Right kidney (tissue), 1 donor: ENCODE measurements at regions not wholly inside any gene's neighbourhood (a gene's known extent, or its start where the extent isn't known, plus 50 kb on each side); places are given as distances from the start of the nearest gene placed in this dataset.

Source experiments
- DNase-seq: peaks from one replicate; pipeline ENCODE4 v3.0.0-alpha.2; 2016

DNA sequence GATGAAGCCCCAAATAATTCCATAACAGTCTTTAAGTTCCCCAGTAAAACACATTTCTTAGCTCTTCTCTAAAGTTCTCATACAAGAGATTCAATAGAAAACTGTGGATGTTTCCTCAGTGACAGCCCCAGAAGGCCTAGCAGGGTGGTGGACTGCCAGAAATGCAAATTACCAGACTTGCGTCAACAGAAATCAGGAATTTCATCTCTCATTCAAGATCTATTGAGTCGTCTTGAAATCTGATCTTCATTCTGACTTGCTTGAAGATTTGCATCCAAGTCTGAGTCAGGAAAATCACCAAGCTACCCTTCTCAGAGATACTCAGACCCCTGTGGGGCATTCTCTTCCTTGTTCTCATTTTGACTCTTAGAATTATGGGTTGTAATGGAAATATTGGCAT, 68.9 kb upstream of the NDP start:
- no peak for DNase-seq

DNA sequence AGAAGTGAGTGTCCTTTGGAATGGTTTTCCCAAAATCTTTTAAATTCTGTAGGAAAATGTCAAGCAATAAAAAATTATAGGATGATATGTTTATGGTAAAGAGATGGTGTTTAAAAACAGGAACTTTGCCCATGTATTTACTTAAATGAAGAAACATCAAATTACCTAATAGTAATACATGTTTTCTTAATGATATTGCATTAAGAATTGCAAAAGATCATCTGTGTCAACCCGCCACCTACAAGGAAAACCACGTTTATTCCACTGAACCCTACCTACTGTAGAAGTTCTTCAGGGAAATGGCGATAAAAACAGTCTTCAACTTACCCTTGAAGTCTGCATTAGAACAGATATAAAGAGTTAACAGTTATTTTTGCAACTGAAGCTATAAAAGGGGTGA, 67.2 kb upstream of the NDP start:
- no peak for DNase-seq

DNA sequence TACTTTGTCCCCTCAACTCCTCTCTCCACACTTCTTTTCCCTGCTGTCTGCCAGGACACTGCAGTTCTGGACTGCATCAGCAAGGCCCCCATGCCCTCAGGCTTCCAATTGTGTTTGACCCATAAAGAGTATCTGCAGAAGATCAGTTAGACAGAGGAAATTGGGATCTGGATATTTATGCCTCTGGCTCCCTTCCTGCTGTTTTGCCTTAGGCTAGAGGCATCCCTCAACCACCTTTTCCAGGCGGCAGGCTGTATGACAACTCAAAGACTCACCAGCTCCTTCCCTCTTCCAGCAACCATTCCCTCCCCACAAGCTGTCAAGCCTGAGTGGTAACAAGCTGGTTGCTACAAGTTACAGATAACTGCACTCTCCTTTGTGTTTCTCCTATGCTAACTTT, 66.4 kb upstream of the NDP start:
- DNase-seq = no peak

DNA sequence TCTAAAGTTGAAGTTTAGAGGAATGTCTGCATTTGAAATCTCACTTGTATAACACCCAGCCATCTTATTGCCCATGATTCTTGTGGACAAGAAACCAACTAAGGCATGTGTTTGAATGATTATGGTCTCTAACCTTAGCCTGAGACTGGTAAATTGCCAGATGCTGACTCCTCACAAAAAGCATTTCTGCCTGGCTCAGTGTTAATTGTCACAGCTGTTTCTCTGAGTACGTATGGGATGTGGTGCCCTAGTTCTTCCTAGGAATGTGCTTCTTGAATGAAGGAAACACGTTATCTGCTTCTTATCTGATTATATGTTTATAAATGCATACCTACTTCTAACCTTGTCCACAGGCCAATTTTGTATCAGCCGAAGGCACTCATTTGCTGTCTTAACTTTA, 63.1 kb upstream of the NDP start:
- no peak for DNase-seq

DNA sequence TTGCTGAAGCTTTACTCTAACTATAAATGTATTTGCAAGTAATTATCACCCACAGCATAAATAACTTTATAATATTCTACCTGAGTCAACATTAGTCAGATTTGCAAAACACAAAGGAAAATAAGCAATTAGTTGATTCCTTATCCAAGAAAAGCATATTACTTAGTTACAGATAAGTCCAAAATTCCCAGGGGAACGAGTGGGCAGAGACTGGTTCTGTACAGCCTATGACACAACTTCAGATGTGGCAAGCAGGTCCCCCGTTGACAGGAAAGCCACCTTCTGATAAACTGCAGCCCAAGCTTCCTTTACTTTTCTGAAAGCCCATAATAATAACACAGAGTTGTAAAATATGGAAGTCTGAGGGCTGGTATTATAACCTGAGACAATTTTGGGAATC, 62.4 kb upstream of the NDP start:
- DNase-seq = no peak

DNA sequence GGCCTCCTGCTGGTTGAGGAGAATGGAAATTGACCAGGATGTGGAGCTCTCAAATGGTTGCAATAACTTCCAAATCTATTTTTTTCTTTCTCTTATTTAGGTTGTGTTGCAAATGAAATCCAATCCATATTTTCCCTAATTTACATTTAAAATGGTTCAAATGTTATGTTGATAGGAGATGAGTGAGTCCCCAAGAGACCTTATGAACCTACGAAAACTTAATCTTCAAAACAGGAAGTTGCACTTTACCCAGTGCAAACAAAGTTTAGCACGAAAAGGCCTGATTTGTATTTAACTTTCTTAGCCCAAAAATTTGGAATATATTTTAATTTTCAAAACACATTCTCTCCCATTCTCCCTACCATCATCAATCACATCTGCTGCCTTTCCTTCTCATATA, 59.3 kb upstream of the NDP start:
- no peak for DNase-seq

DNA sequence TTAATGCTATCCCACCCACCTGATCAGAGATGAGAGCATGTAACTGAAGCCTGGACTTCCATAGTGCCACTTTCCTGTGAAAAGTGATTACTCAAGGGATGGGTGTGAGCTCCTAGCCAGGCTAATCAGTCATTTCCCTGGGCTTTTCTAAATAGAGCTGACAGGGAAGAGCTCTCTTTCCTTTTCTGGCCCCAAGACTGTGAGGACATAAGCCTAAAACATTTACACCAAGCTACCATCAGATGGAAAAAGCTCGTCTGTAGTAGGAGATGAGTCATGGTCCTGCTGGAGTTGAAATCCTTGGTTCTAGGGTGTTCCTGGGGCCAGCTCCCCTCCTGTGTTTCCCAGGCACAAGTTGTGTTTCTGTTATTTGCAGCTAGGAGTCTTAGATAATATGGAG, 52.4 kb upstream of the NDP start:
- DNase-seq = no peak
